HG03469 (cell line): ENCODE measurements at regions not wholly inside any gene's neighbourhood (a gene's known extent, or its start where the extent isn't known, plus 50 kb on each side); places are given as distances from the start of the nearest gene placed in this dataset.
"Not testable (repeated sequence)": the region's sequence is repeated elsewhere in the genome, so short reads cannot be mapped to it uniquely, and the experiment has no call there.

ENCODE experiments used
- ATAC-seq: cut with Tn5 transposase; IDR thresholded peaks from one replicate; pipeline ENCODE4 v1.9.1; 2021; ENCODE audit warnings: mild to moderate bottlenecking, moderate library complexity, moderate number of reproducible peaks; ENCODE audit not compliant: unreplicated experiment

DNA sequence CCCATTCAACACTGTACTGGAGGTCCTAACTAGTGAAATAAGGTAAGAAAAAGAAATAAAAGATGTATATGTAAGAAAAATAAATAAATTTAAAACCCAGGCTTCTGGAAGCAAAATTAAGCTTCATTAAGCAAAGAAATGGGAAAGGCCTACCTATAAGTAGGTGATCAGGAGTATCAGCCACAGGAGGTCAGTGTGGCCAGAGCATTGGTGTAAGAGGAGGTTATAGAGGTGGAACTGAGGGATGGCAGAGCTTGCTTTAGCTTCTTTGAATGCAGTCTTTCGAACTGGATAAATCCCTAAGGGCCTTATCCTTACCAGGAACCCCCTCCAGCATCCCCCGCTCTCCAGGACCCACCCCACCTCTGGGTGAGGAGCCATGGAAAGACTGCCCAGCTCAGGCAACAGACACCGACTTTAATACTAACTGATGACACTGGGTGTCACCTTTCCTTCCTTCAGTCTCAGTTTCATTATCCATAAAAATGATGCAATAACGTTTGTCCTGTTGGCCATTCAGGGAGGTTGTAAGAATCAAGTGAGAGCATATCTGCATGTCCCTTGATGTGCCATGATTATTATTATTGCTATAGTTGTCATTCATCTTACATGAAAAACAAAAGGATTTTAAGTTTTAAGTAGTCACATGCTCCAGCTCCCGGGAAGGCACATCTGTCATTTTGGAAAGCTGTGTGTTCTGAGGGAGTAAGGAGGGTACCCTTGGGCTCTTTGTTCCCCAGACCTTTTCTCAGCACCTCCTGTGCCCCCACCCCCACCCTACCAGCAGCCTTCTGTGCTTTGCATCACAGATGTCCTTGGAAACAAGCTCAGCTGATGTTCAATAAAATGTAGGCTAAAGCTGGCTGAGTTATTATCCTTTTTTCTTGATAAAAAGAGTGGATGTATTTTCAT, 50.8 kb upstream of the CTNNA1 start:
- no peak for ATAC-seq

DNA sequence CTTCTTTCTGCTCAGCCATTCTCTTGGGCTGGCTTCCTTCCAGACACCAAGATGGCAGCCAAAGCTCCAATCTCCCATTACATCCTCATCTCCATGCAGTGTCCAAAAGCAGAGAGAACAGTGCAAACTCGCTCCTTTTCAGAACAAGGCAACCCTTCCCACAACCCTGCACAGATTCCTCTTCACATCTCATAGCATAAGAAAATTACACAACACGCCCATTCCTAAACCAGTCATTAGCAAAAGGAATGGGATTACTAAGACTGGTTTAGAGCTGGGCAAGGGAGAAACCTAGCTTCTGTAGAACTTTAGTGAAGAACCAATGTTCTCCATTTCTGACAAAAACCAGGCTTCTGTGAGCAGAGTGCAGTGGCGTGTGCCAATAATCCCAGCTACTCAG, 51.5 kb upstream of the CTNNA1 start:
- no peak for ATAC-seq

DNA sequence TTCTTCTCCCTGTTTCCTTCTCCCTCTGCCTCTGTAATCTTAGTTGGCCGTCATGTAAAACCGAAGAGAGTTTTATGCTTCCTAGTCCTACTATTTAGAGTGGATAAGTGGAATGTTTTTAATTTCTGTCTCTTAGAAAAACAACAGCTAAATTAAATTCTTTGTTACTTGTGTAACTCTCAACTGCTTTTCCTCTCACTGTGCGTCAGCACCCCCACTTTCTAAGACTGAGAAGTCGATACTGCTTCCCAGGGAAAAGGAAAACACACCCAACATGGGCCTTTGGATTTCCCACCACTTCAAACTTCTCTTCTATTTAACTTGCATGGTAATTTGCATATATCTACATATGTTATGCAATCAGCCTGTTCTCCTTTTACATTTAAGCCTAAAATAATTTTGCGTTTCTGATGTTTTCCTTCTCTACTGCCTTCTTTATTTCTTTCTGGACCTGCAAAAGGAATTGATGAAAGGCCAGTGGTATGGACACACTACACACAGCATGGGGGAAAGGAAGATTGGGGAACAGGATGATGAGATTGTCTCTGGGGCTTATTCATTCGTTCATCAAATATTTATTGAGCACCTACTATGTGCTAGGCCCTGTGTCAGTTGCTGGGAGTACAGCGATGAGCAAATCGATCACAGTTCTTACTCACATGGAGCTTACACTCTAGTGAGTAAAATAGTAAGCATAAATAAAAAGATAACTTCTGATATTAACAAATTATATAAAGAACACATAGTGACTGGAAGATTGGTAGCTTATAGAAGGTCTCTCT, 52.5 kb upstream of the CTNNA1 start:
- ATAC-seq = no peak

DNA sequence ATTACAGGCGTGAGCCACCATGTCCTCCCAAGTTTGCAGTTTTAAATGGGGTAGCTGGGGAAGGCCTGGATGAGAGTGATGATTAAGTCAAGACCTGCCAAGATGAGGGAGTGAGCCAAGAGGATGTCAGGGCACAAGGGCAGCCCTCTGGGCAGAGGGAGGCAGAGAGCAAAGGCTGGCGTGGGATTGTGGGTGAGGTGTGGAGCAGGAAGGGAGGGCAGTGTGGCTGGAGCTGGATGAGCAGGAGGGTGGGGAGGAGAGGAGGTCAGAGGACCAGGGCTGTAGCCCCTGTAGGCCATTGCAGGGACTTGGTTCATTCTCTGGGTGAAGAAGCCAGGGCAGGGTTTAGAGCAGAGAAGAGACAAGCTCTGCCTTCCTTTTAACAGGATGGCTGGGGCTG, 53.7 kb upstream of the CTNNA1 start:
- no peak for ATAC-seq

- ATAC-seq = no peak
Measured at GRCh38 chr5:138698713-138699112, 54.5 kb upstream of the CTNNA1 start.

- ATAC-seq = no peak
Measured at GRCh38 chr5:138697720-138698360, 55.4 kb upstream of the CTNNA1 start.

- no peak for ATAC-seq
Measured at GRCh38 chr5:138696501-138696900, 56.7 kb upstream of the CTNNA1 start.

- no peak for ATAC-seq
Measured at GRCh38 chr5:138695781-138696180, 57.4 kb upstream of the CTNNA1 start.

GRCh38 chr5:138694146-138694545, 59.1 kb upstream of the CTNNA1 start:
- no peak for ATAC-seq

DNA sequence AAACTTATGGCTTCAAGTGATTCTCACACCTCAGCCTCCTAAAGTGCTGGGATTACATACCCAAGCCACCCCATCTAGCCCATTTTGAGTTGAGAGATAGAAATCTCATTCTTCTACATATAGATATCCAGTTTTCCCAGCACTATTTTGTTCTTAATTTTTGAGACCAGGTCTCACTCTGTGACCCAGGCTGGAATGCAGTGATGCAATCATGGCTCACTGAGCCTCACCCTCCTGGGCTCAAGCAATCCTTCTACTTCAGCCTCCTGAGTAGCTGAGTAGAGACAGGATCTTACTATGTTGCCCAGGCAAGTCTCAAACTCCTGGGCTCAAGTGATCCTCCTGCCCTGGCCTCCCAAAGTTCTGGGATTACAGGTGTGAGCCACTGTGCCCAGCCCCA, 60.9 kb upstream of the CTNNA1 start:
- ATAC-seq = no peak

GRCh38 chr5:138686668-138687067, 66.6 kb upstream of the CTNNA1 start:
- ATAC-seq = no peak

- ATAC-seq = no peak
Measured at GRCh38 chr5:138685193-138685745, 68.0 kb upstream of the CTNNA1 start.

GRCh38 chr5:138682462-138682861, 70.8 kb upstream of the CTNNA1 start:
- not testable (repeated sequence) for ATAC-seq

GRCh38 chr5:138678826-138679225, 74.4 kb upstream of the CTNNA1 start:
- not testable (repeated sequence) for ATAC-seq

DNA sequence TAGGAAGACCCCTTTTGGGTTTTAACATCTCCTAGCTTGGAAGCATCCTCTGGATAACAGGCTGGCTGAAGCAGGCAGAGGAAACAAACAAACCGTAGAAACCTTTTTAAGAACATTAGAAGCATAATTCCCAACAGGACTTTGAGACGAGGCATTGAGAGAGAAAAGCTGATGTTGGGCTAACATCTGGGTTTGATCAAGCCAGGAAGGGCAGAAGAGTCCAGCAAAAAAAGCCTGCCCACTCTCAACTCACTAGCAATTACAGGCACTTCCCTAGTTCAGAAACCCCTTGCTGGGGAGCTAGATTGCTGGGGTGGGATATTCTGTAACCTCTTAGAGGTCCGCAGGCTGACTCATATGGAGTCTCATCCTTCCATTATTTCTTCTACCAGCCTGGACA, 75.4 kb upstream of the CTNNA1 start:
- no peak for ATAC-seq

GRCh38 chr5:138676556-138677193, 76.5 kb upstream of the CTNNA1 start:
- ATAC-seq = no peak

- ATAC-seq = no peak
Measured at GRCh38 chr5:138676002-138676401, 77.2 kb upstream of the CTNNA1 start.

- no peak for ATAC-seq
Measured at GRCh38 chr5:138668451-138669380, 84.5 kb upstream of the CTNNA1 start.

DNA sequence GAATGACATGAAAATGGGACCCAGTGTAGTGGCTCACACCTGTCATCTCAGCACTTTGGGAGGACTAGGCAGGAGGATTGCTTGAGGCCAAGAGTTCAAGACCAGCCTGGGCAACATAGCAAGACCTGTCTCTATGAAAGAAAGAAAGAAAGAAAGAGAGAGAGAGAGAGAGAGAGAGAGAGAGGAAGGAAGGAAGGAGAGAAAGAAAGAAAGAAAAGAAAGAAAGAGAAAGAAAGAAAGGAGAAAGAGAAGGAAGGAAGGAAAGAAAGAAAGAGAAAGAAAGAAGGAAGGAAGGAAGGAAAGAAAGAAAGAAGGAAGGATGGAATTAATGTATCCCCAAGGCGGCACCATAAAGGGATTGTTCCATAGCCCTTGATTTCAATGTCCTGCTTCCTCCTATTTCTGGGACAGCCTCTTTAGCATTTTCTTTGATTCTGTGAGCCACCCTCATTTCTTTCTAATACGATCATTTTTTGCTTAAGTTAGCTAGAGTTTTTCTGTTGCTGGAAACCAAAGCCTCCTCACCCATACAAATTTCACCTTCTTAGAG, 85.4 kb upstream of the CTNNA1 start:
- ATAC-seq = not testable (repeated sequence)
